OCI-LY1 (cell line): ENCODE measurements at regions not wholly inside any gene's neighbourhood (a gene's known extent, or its start where the extent isn't known, plus 50 kb on each side); places are given as distances from the start of the nearest gene placed in this dataset.

Source experiments
- H2AFZ ChIP-seq: fragments of 200-600 bp; sonication (generic), shearing (Covaris generic); 2 replicates; pipeline ENCODE4 v1.6.0; 2014; ENCODE audit warnings: antibody characterized with exemption, mild to moderate bottlenecking, low read length
- H3F3A ChIP-seq: fragments of 200-600 bp; sonication (generic), shearing (Covaris generic); 2 replicates; pipeline ENCODE4 v1.6.0; 2014; ENCODE audit warnings: mild to moderate bottlenecking, antibody characterized with exemption, low read length, moderate library complexity; ENCODE audit not compliant: insufficient read depth
- H3K27ac ChIP-seq: fragments of 200-600 bp; sonication (generic); 2 replicates; pipeline ENCODE4 v1.5.1; 2014; ENCODE audit warnings: low read length, mixed run types, mild to moderate bottlenecking, low read depth; ENCODE audit not compliant: poor library complexity, severe bottlenecking
- H3K27me3 ChIP-seq: fragments of 200-600 bp; sonication (generic); 2 replicates; pipeline ENCODE4 v1.6.0; 2014; ENCODE audit warnings: antibody characterized with exemption, mild to moderate bottlenecking, low read length, moderate library complexity; ENCODE audit not compliant: insufficient read depth
- H3K36me3 ChIP-seq: fragments of 200-600 bp; sonication (generic); 2 replicates; pipeline ENCODE4 v1.6.1; 2014; ENCODE audit warnings: mild to moderate bottlenecking, antibody characterized with exemption, low read length, moderate library complexity, mixed read lengths; ENCODE audit not compliant: insufficient read depth
- H3K4me1 ChIP-seq: fragments of 200-600 bp; sonication (generic); 2 replicates; pipeline ENCODE4 v1.5.1; 2014; ENCODE audit warnings: mild to moderate bottlenecking, low read length, moderate library complexity; ENCODE audit not compliant: insufficient read depth, severe bottlenecking
- H3K4me2 ChIP-seq: fragments of 200-600 bp; sonication (generic), shearing (Covaris generic); 2 replicates; pipeline ENCODE4 v1.6.1; 2014; ENCODE audit warnings: low read length
- H3K4me3 ChIP-seq: fragments of 200-600 bp; sonication (generic); 2 replicates; pipeline ENCODE4 v1.5.1; 2014; ENCODE audit warnings: low read length, low read depth, mild to moderate bottlenecking, mixed read lengths; ENCODE audit not compliant: poor library complexity, severe bottlenecking
- H3K79me2 ChIP-seq: fragments of 200-600 bp; shearing (Covaris generic); 2 replicates; pipeline ENCODE4 v1.6.1; 2016; ENCODE audit warnings: mixed run types, low read length, mixed read lengths; ENCODE audit not compliant: insufficient read depth
- H3K9ac ChIP-seq: fragments of 200-600 bp; sonication (generic), shearing (Covaris generic); 2 replicates; pipeline ENCODE4 v1.6.1; 2014; ENCODE audit warnings: mild to moderate bottlenecking, low read length, mixed read lengths
- H3K9me2 ChIP-seq: fragments of 200-600 bp; sonication (generic), shearing (Covaris generic); 2 replicates; pipeline ENCODE4 v1.6.1; 2014; ENCODE audit warnings: low read depth, mild to moderate bottlenecking, low read length, mixed read lengths
- H3K9me3 ChIP-seq: fragments of 200-600 bp; shearing (Covaris generic); 2 replicates; pipeline ENCODE4 v1.6.1; 2014; ENCODE audit warnings: low read length, mixed read lengths
- H4K20me1 ChIP-seq: fragments of 200-600 bp; sonication (generic), shearing (Covaris generic); 2 replicates; pipeline ENCODE4 v1.6.0; 2016; ENCODE audit warnings: mild to moderate bottlenecking, low read length; ENCODE audit not compliant: insufficient read depth
- CTCF ChIP-seq: fragments of 200-600 bp; sonication (generic), shearing (Covaris generic); IDR thresholded peaks from 2 replicates; pipeline ENCODE4 v1.5.1; 2017; ENCODE audit warnings: mild to moderate bottlenecking, antibody characterized with exemption, low read length, moderate library complexity, mixed read lengths
- EZH2 ChIP-seq: fragments of 200-600 bp; sonication (generic), shearing (Covaris generic); IDR thresholded peaks from 2 replicates; pipeline ENCODE4 v1.8.0; 2017; ENCODE audit warnings: borderline replicate concordance, mixed run types, mild to moderate bottlenecking, antibody characterized with exemption, low read length, moderate library complexity, mixed read lengths

DNA sequence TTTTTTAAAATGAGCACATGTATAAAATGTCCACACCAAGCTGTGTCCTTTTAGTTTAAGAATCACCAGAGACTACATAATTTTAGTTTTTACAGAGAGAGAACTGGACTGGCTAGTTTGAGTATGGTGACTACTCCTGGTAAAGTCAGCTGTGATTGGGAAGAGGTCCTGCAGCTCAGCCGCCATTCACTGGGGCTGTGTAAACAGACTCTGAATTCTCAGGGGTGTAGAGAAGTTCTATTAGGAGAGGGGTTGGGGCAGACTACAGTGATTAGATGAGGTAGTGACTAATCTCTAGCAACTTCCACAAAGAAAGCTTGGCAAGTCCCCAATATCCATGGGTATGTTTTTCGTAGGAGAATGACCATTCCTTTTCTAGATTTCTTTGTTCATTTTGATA is 341.2 kb upstream of the MAP3K7 start:
- no peak overlapping the region for H3K27ac ChIP-seq
- H3K9ac ChIP-seq: no peak overlapping the region
- H3F3A ChIP-seq: no peaks in the 10 kb centered on the region
- H3K9me2 ChIP-seq: no peaks in the 10 kb centered on the region
- no peaks in the 10 kb centered on the region for H4K20me1 ChIP-seq
- no peaks in the 10 kb centered on the region for H3K36me3 ChIP-seq
- H3K4me1 ChIP-seq: no peaks in the 10 kb centered on the region
- no peaks in the 10 kb centered on the region for H3K27me3 ChIP-seq
- H2AFZ ChIP-seq: no peak overlapping the region
- no peak overlapping the region for H3K4me3 ChIP-seq
- H3K79me2 ChIP-seq: no peaks in the 10 kb centered on the region
- H3K4me2 ChIP-seq: no peak overlapping the region
- H3K9me3 ChIP-seq: no peaks in the 10 kb centered on the region
- TF ChIP-seq CTCF (no peak), EZH2 (no peak)

DNA sequence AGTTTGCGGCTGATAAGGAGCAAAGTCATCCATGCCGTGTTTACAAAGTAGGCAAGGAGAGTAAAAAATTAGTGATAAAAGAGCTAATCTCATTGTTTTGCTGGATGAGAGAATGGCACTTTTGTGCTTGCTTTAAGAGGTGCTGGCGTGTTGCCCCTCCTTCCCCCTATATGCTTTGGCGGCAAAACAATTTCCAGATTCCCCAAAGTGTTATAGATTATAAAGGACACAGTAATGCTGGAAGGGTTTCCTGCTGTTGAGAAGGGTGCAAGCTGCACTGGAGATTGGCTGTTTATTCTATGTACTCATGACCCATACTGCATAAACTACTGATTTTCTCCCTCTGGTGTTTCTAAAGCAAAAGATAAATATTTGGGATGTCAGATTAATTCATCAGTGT is 338.9 kb upstream of the MAP3K7 start:
- Histone ChIP-seq H3K9me2 (no peaks in the 10 kb centered on the region), H3K27me3 (no peaks in the 10 kb centered on the region), H3K27ac (no peak overlapping the region), H3F3A (no peaks in the 10 kb centered on the region), H3K79me2 (no peaks in the 10 kb centered on the region), H4K20me1 (no peaks in the 10 kb centered on the region), H3K4me2 (no peak overlapping the region), H2AFZ (no peak overlapping the region), H3K9me3 (no peaks in the 10 kb centered on the region), H3K36me3 (no peaks in the 10 kb centered on the region), H3K4me3 (no peak overlapping the region), H3K9ac (no peak overlapping the region), H3K4me1 (no peaks in the 10 kb centered on the region)
- TF ChIP-seq CTCF: no peak
- no peak for TF ChIP-seq EZH2

- Histone ChIP-seq H3K4me1 (no peaks in the 10 kb centered on the region), H4K20me1 (no peaks in the 10 kb centered on the region), H3K79me2 (no peaks in the 10 kb centered on the region), H3K4me3 (no peak overlapping the region), H3K4me2 (no peak overlapping the region), H3K9me3 (no peaks in the 10 kb centered on the region), H3K9me2 (no peaks in the 10 kb centered on the region), H3K9ac (no peak overlapping the region), H2AFZ (no peak overlapping the region), H3K36me3 (no peaks in the 10 kb centered on the region), H3K27ac (no peak overlapping the region), H3F3A (no peaks in the 10 kb centered on the region), H3K27me3 (no peaks in the 10 kb centered on the region)
- TF ChIP-seq EZH2 (no peak), CTCF (no peak)
Observed at GRCh38 chr6:90922325-90922724, 335.5 kb upstream of the MAP3K7 start.
